ENCODE measurements at regions not wholly inside any gene's neighbourhood (a gene's known extent, or its start where the extent isn't known, plus 50 kb on each side); places are given as distances from the start of the nearest gene placed in this dataset.
"Not testable (repeated sequence)": the region's sequence is repeated elsewhere in the genome, so short reads cannot be mapped to it uniquely, and the experiment has no call there.

GRCh38 chr1:104648269-104648691 is 898.6 kb downstream of the AMY1C start:
- Histone ChIP-seq H3K4me3 (no peak overlapping the region), H3K27ac (no peak overlapping the region), H3K9me3 (no peaks in the 10 kb centered on the region), H3K36me3 (ENCODE audit: low read depth, missing control alignments) (no peaks in the 10 kb centered on the region), H3K4me1 (no peaks in the 10 kb centered on the region), H3K27me3 (no peaks in the 10 kb centered on the region)
- 14 to 38% methylated on average over 1 of the region's 1 CpG for WGBS, 2 donors
- intact Hi-C loops (cut with DNase I; ENCODE audit: low total_unique reads), result no loop called here
- TF ChIP-seq, protein P1, sequence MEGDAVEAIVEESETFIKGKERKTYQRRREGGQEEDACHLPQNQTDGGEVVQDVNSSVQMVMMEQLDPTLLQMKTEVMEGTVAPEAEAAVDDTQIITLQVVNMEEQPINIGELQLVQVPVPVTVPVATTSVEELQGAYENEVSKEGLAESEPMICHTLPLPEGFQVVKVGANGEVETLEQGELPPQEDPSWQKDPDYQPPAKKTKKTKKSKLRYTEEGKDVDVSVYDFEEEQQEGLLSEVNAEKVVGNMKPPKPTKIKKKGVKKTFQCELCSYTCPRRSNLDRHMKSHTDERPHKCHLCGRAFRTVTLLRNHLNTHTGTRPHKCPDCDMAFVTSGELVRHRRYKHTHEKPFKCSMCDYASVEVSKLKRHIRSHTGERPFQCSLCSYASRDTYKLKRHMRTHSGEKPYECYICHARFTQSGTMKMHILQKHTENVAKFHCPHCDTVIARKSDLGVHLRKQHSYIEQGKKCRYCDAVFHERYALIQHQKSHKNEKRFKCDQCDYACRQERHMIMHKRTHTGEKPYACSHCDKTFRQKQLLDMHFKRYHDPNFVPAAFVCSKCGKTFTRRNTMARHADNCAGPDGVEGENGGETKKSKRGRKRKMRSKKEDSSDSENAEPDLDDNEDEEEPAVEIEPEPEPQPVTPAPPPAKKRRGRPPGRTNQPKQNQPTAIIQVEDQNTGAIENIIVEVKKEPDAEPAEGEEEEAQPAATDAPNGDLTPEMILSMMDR (IDR thresholded peaks at IDR 0.05), result peak in 2 of 3 experiments; percentile 9 to 42
- no peak for TF ChIP-seq POLR2A (IDR thresholded peaks at IDR 0.05)
- DNase-seq, result no peak

DNA sequence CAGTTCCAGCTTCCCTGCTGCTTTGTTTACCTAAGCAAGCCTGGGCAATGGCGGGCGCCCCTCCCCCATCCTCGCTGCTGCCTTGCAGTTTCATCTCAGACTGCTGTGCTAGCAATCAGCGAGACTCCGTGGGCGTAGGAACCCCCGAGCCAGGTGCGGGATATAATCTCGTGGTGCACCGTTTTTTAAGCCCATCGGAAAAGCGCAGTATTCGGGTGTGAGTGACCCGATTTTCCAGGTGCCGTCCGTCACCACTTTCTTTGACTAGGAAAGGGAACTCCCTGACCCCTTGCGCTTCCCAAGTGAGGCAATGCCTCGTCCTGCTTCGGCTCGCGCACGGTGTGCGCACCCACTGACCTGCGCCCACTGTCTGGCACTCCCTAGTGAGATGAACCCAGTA is 914.7 kb downstream of the AMY1C start:
- 91% methylated on average over 23 to 24 of the region's 24 CpGs for WGBS, 2 donors
- H3K9me3 ChIP-seq; H3K27ac ChIP-seq; H3K27me3 ChIP-seq; DNase-seq; intact Hi-C loops (cut with DNase I; ENCODE audit: low total_unique reads); H3K36me3 ChIP-seq (ENCODE audit: low read depth, missing control alignments); H3K4me3 ChIP-seq; H3K4me1 ChIP-seq: not testable (repeated sequence)

DNA sequence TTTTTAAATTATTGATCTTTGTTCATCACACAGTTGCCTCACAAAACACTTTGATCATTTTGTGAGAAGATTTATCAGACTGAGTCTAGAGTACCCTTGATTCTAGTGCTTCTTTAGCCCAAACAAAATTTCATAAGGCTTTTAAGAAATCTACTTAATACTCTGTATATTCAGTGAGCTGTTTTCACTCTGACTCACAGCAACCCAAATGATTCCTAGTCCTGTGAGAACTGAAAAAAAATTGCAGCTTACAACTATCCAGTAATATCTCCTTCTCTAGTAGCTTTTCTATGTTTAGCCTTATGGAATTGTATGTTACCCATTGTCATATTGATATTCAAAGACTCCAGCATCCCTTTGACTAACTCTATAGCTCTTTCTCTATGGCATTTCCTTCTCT is 915.6 kb downstream of the AMY1C start:
- no peak for DNase-seq
- TF ChIP-seq, protein P1 (IDR thresholded peaks at IDR 0.05), result no peak
- no peak for TF ChIP-seq POLR2A (IDR thresholded peaks at IDR 0.05)
- intact Hi-C loops (cut with DNase I; ENCODE audit: low total_unique reads), result no loop called here
- Histone ChIP-seq H3K27me3 (no peaks in the 10 kb centered on the region), H3K4me1 (no peaks in the 10 kb centered on the region), H3K4me3 (no peak overlapping the region), H3K27ac (no peak overlapping the region), H3K36me3 (ENCODE audit: low read depth, missing control alignments) (no peaks in the 10 kb centered on the region), H3K9me3 (no peaks in the 10 kb centered on the region)

- H3K9me3 ChIP-seq, result no peaks in the 10 kb centered on the region
- intact Hi-C loops (cut with DNase I; ENCODE audit: low total_unique reads), result no loop called here
- no peak overlapping the region for H3K4me3 ChIP-seq
- TF ChIP-seq, protein P1 (IDR thresholded peaks at IDR 0.05), result no peak
- no peak for TF ChIP-seq POLR2A (IDR thresholded peaks at IDR 0.05)
- DNase-seq, result no peak
- H3K4me1 ChIP-seq, result no peaks in the 10 kb centered on the region
- H3K27ac ChIP-seq, result no peak overlapping the region
- no peaks in the 10 kb centered on the region for H3K27me3 ChIP-seq
- 28 to 40% methylated on average over 12 of the region's 12 CpGs for WGBS, 2 donors
- no peaks in the 10 kb centered on the region for H3K36me3 ChIP-seq (ENCODE audit: low read depth, missing control alignments)
These were observed 922.1 kb downstream of the AMY1C start for GRCh38 chr1:104671684-104672353.

- Histone ChIP-seq H3K4me3 (no peak overlapping the region), H3K4me1 (no peaks in the 10 kb centered on the region), H3K9me3 (no peaks in the 10 kb centered on the region), H3K36me3 (ENCODE audit: low read depth, missing control alignments) (no peaks in the 10 kb centered on the region), H3K27me3 (no peaks in the 10 kb centered on the region), H3K27ac (no peak overlapping the region)
- TF ChIP-seq, protein P1 (IDR thresholded peaks at IDR 0.05), result no peak
- no peak for TF ChIP-seq POLR2A (IDR thresholded peaks at IDR 0.05)
- no peak for DNase-seq
- intact Hi-C loops (cut with DNase I; ENCODE audit: low total_unique reads), result no loop called here
- 88 to 92% methylated on average over 1 of the region's 1 CpG for WGBS, 2 donors
These were observed 949.7 kb downstream of the AMY1C start for GRCh38 chr1:104699433-104699832.

All from testis (tissue), 2 donors.